HepG2 (cell line): ENCODE measurements at regions not wholly inside any gene's neighbourhood (a gene's known extent, or its start where the extent isn't known, plus 50 kb on each side); places are given as distances from the start of the nearest gene placed in this dataset.

Source experiments
- ATAC-seq: fragments of 200-7000 bp; cut with Tn5 transposase; 3 replicates; pipeline ENCODE4 v1.9.1; 2020; ENCODE audit warnings: mild to moderate bottlenecking, moderate library complexity
- BruUV-seq: library from RNA; stranded (reverse); fragments of 400-500 nt; replicated peaks from 2 replicates; lab custom pipeline; 2021; lab: Mats Ljungman, UMichigan
- CTCF ChIA-PET: fragments of 300-600 bp; formaldehyde crosslinking; extraction: SDS; loops from one replicate; lab custom pipeline; 2021; ENCODE audit warnings: low total read pairs, inconsistent platforms, low intra/inter-chr PET ratio; lab: Yijun Ruan, JAX
- POLR2A ChIA-PET: fragments of 350-600 bp; sonication (Branson Sonifier 250); formaldehyde crosslinking; loops from one replicate; lab custom pipeline; 2020; ENCODE audit warnings: antibody characterized with exemption, inconsistent platforms; lab: Yijun Ruan, JAX
- DNase-seq: peaks from one replicate; pipeline ENCODE4 v3.0.0-alpha.2; 2015; ENCODE audit warnings: low spot score
- FAIRE-seq: peaks from 3 replicates; lab custom pipeline; 2011; peaks lifted over from hg19 to GRCh38; lab: Jason Lieb, UNC
- H2AFZ ChIP-seq: one replicate; pipeline ENCODE4 v1.6.1; 2011; ENCODE audit warnings: low read length, inconsistent platforms
- H3K27ac ChIP-seq: fragments of 300-600 bp; 3 replicates; pipeline ENCODE4 v1.8.0; 2011; ENCODE audit warnings: mixed run types, mild to moderate bottlenecking, mixed read lengths, low read length, inconsistent platforms; ENCODE audit not compliant: insufficient read depth; ENCODE audit errors: extremely low read length
- H3K27me3 ChIP-seq, 2 experiments: fragments of 200-600 bp in 1 of 2; 2 replicates in 1 of 2; 3 replicates in 1 of 2; pipeline versions ENCODE4 v1.6.0 to v1.8.0; 2011; ENCODE audit warnings: low read length in 2 of 2, mild to moderate bottlenecking in 2 of 2, moderate library complexity in 2 of 2, inconsistent platforms in 1 of 2; ENCODE audit not compliant: insufficient read depth in 2 of 2, control insufficient read depth in 1 of 2
- H3K36me3 ChIP-seq, 2 experiments: fragments of 200-600 bp in 1 of 2; replicated peaks in 1 of 2; 2 replicates in 1 of 2; 3 replicates in 1 of 2; pipeline versions ENCODE4 v1.5.1 to v1.8.0; 2011; ENCODE audit warnings: low read length in 2 of 2, inconsistent platforms in 1 of 2; ENCODE audit not compliant: insufficient read depth in 2 of 2, control insufficient read depth in 1 of 2
- H3K4me1 ChIP-seq: 2 replicates; pipeline ENCODE4 v1.5.1; 2012; ENCODE audit warnings: low read length, inconsistent platforms; ENCODE audit not compliant: insufficient read depth
- H3K4me2 ChIP-seq: 2 replicates; pipeline ENCODE4 v1.6.0; 2011; ENCODE audit warnings: low read depth, low read length, inconsistent platforms
- H3K4me3 ChIP-seq, 3 experiments: fragments of 200-600 bp in 1 of 3; sonication (generic), shearing (Covaris generic) in 1 of 3; replicated peaks in 1 of 3; 2 replicates each; pipeline ENCODE4 v1.5.1; 2011 to 2016; ENCODE audit warnings: low read length in 3 of 3, inconsistent platforms in 2 of 3, low read depth in 2 of 3, mild to moderate bottlenecking in 2 of 3, control low read depth in 1 of 3, mixed read lengths in 1 of 3; ENCODE audit not compliant: insufficient read depth in 1 of 3
- H3K79me2 ChIP-seq: one replicate; pipeline ENCODE4 v1.6.1; 2011; ENCODE audit warnings: low read length, inconsistent platforms; ENCODE audit not compliant: insufficient read depth
- H3K9ac ChIP-seq: 2 replicates; pipeline ENCODE4 v1.6.0; 2011; ENCODE audit warnings: mild to moderate bottlenecking, low read depth, low read length, inconsistent platforms; ENCODE audit not compliant: insufficient read depth
- H3K9me3 ChIP-seq: 2 replicates; pipeline ENCODE4 v1.5.1; 2012; ENCODE audit warnings: mild to moderate bottlenecking, low read length
- H4K20me1 ChIP-seq: 2 replicates; pipeline ENCODE4 v1.6.0; 2011; ENCODE audit warnings: inconsistent platforms, mild to moderate bottlenecking, low read length, moderate library complexity; ENCODE audit not compliant: insufficient read depth
- BORCS8-MEF2B ChIP-seq: sonication (generic); formaldehyde crosslinking; IDR thresholded peaks from 2 replicates; pipeline ENCODE4 v1.8.0; 2022; ENCODE audit warnings: mild to moderate bottlenecking, missing genetic modification reagents
- BRCA1 ChIP-seq: sonication (generic); formaldehyde crosslinking; IDR thresholded peaks from 2 replicates; pipeline ENCODE4 v1.4.0; 2020; ENCODE audit warnings: missing genetic modification reagents
- HMG20A ChIP-seq: IDR thresholded peaks from 2 replicates; pipeline ENCODE4 v1.6.1; 2016; ENCODE audit warnings: borderline replicate concordance
- HNF1B ChIP-seq: sonication (generic); formaldehyde crosslinking; IDR thresholded peaks from 2 replicates; pipeline ENCODE4 v1.5.1; 2020; ENCODE audit warnings: mild to moderate bottlenecking, moderate library complexity, missing genetic modification reagents
- RNF2 ChIP-seq: fragments of 450-650 bp; conservative IDR thresholded peaks from 2 replicates; pipeline ENCODE4 v1.6.1; 2016; ENCODE audit warnings: low read depth
- ZFP36L2 ChIP-seq: sonication (generic); formaldehyde crosslinking; IDR thresholded peaks from 2 replicates; pipeline ENCODE4 v1.4.0; 2020; ENCODE audit warnings: missing genetic modification reagents
- ZNF10 ChIP-seq: sonication (generic); formaldehyde crosslinking; IDR thresholded peaks from 2 replicates; pipeline ENCODE4 v1.4.0; 2020; ENCODE audit warnings: mild to moderate bottlenecking, low read depth, missing genetic modification reagents, borderline replicate concordance
- ZNF7 ChIP-seq: IDR thresholded peaks from 2 replicates; pipeline ENCODE4 v1.6.1; 2016; ENCODE audit warnings: missing biosample characterization, missing genetic modification reagents
- ZNF709 ChIP-seq: sonication (generic); formaldehyde crosslinking; IDR thresholded peaks from 2 replicates; pipeline ENCODE4 v1.5.0; 2020; ENCODE audit warnings: mild to moderate bottlenecking, missing genetic modification reagents
- ZNF737 ChIP-seq: sonication (generic); formaldehyde crosslinking; IDR thresholded peaks from 2 replicates; pipeline ENCODE4 v1.5.0; 2020; ENCODE audit warnings: missing genetic modification reagents, mild to moderate bottlenecking, borderline replicate concordance
- ZNF839 ChIP-seq: sonication (generic); formaldehyde crosslinking; IDR thresholded peaks from 2 replicates; pipeline ENCODE4 v1.4.0; 2020; ENCODE audit warnings: missing genetic modification reagents, mild to moderate bottlenecking, borderline replicate concordance
- WGBS: methylation state at CpG from one replicate; pipeline ENCODE4 v1.1.6; 2017; ENCODE audit warnings: low lambda C conversion rate; 5-methylcytosine and 5-hydroxymethylcytosine counted together
- in situ Hi-C: cut with HindIII; loops from 2 replicates; pipeline ENCODE4 v1.10.0; 2017; ENCODE audit warnings: low pct_unique_long_range_greater_than_20kb; ENCODE audit not compliant: extremely low pct_ligation_motif_present
- intact Hi-C: fragments of 100-400 bp; cut with micrococcal nuclease; formaldehyde crosslinking; loops from one replicate; pipeline ENCODE4 v1.10.0; 2022; ENCODE audit not compliant: unreplicated experiment

GRCh38 chr15:61720197-61720704 is 340.0 kb downstream of the VPS13C start:
- ChIA-PET CTCF (no interaction called here), POLR2A (no interaction called here)
- no peak overlapping the region for H3K9ac ChIP-seq
- intact Hi-C loops (no loop called here), in situ Hi-C loops (no loop called here)
- H3K27me3 ChIP-seq = peaks cover 0 to 16% of the 10 kb centered on the region in 2 experiments; a peak in 3 of 5 replicates
- no peaks in the 10 kb centered on the region for H3K4me1 ChIP-seq
- H3K27ac ChIP-seq = no peak overlapping the region
- H3K9me3 ChIP-seq = no peaks in the 10 kb centered on the region
- no peak for DNase-seq
- no peaks in the 10 kb centered on the region for H3K36me3 ChIP-seq
- H2AFZ ChIP-seq = no peak overlapping the region
- TF ChIP-seq BORCS8-MEF2B (CRISPR knock-in tag) (no peak), BRCA1 (CRISPR knock-in tag) (no peak), RNF2 (no peak), ZNF709 (no peak), HMG20A (CRISPR knock-in tag) (no peak), ZNF737 (CRISPR knock-in tag) (no peak), HNF1B (CRISPR knock-in tag) (no peak), ZFP36L2 (CRISPR knock-in tag) (no peak), ZNF839 (CRISPR knock-in tag) (no peak)
- H3K4me2 ChIP-seq = no peak overlapping the region
- BruUV-seq = no TSS peak
- H3K4me3 ChIP-seq = no peak overlapping the region
- H3K79me2 ChIP-seq = no peaks in the 10 kb centered on the region
- WGBS = 24% methylated on average over 5 of the region's 5 CpGs
- no peak for ATAC-seq
- H4K20me1 ChIP-seq = no peaks in the 10 kb centered on the region
- FAIRE-seq = no peak

DNA sequence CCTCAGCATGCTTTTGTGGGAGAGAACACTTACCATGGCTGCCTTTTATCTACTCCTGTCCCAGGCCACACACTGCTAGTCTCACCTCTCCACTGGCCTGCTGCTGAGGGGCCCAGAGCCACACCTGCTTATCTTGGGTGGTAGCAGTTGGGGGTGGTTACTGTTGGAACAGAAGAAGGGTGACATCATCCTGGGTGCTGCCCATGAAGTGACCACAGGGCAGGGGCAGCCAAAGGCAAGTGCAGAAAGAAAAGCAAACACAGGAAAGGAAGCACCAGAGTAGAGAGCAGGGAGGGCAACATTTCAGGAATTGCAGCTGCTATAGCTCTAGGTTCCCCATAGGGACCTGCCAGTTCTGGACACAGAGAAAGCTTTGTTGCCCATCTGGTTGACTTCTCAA is 345.2 kb downstream of the VPS13C start:
- no peak for FAIRE-seq
- in situ Hi-C loops = no loop called here

More for the DNA sequence above, 345.2 kb downstream of the VPS13C start:
- Histone ChIP-seq H3K27me3 (no peaks in the 10 kb centered on the region), H4K20me1 (no peaks in the 10 kb centered on the region), H3K4me2 (no peak overlapping the region), H3K9ac (no peak overlapping the region), H3K4me1 (no peaks in the 10 kb centered on the region), H2AFZ (no peak overlapping the region), H3K36me3 (no peaks in the 10 kb centered on the region), H3K4me3 (no peak overlapping the region), H3K27ac (no peak overlapping the region), H3K9me3 (no peaks in the 10 kb centered on the region), H3K79me2 (no peaks in the 10 kb centered on the region)
- no peak for DNase-seq
- ChIA-PET CTCF (no interaction called here), POLR2A (no interaction called here)
- ATAC-seq = no peak
- BruUV-seq = no TSS peak
- intact Hi-C loops = no loop called here
- TF ChIP-seq ZNF10 (CRISPR knock-in tag) = no peak
- peak; percentile 55; the same call in 1 of the 2 replicates for TF ChIP-seq ZNF7
